ENCODE measurements at regions not wholly inside any gene's neighbourhood (a gene's known extent, or its start where the extent isn't known, plus 50 kb on each side); places are given as distances from the start of the nearest gene placed in this dataset.

GRCh38 chr1:199405634-199406196, 621.8 kb upstream of the NR5A2 start:
- Histone ChIP-seq H3K4me3 (ENCODE audit: low read depth in 1 of 2, low read length in 2 of 2) (no peak overlapping the region), H3K4me1 (ENCODE audit: insufficient read depth, low read length) (no peaks in the 10 kb centered on the region), H3K9ac (ENCODE audit: low read length) (no peak overlapping the region), H3K9me3 (ENCODE audit: low read length) (no peaks in the 10 kb centered on the region), H3K27me3 (ENCODE audit: control insufficient read depth in 1 of 2, insufficient read depth in 2 of 2, low read length in 2 of 2) (no peaks in the 10 kb centered on the region), H3K27ac (ENCODE audit: low read depth, low read length) (no peak overlapping the region), H3K36me3 (ENCODE audit: insufficient read depth, low read length) (no peaks in the 10 kb centered on the region)

DNA sequence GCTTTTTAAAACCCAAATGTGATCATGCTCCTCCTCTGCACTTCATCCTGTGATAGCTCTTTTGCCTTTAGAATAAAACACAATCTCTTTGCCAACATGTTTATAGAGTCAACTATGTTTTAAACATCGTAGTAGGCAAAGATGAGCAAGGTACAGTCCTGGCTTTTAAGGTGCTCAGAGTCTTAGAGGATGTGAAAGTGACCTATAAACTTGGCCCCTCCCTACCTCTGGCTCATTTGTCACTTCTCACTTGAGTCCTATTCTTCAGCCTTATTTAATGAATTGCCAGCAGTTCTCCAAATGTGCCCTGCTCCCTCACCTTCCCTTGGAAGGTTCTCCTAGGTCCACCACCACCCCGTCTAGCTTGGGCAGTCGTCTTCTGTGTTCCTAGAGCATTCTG, 617.0 kb upstream of the NR5A2 start:
- Histone ChIP-seq H3K4me3 (ENCODE audit: low read depth in 1 of 2, low read length in 2 of 2) (no peak overlapping the region), H3K9ac (ENCODE audit: low read length) (no peak overlapping the region), H3K27me3 (ENCODE audit: control insufficient read depth in 1 of 2, insufficient read depth in 2 of 2, low read length in 2 of 2) (no peaks in the 10 kb centered on the region), H3K9me3 (ENCODE audit: low read length) (no peaks in the 10 kb centered on the region), H3K36me3 (ENCODE audit: insufficient read depth, low read length) (no peaks in the 10 kb centered on the region), H3K4me1 (ENCODE audit: insufficient read depth, low read length) (no peaks in the 10 kb centered on the region), H3K27ac (ENCODE audit: low read depth, low read length) (no peak overlapping the region)

GRCh38 chr1:199411506-199411905, 616.0 kb upstream of the NR5A2 start:
- Histone ChIP-seq H3K27ac (ENCODE audit: low read depth, low read length) (no peak overlapping the region), H3K4me3 (ENCODE audit: low read depth in 1 of 2, low read length in 2 of 2) (no peak overlapping the region), H3K36me3 (ENCODE audit: insufficient read depth, low read length) (no peaks in the 10 kb centered on the region), H3K4me1 (ENCODE audit: insufficient read depth, low read length) (no peaks in the 10 kb centered on the region), H3K27me3 (ENCODE audit: control insufficient read depth in 1 of 2, insufficient read depth in 2 of 2, low read length in 2 of 2) (no peaks in the 10 kb centered on the region), H3K9ac (ENCODE audit: low read length) (no peak overlapping the region), H3K9me3 (ENCODE audit: low read length) (no peaks in the 10 kb centered on the region)

GRCh38 chr1:199422206-199422605, 605.3 kb upstream of the NR5A2 start:
- H3K27me3 ChIP-seq (ENCODE audit: control insufficient read depth in 1 of 2, insufficient read depth in 2 of 2, low read length in 2 of 2), result no peaks in the 10 kb centered on the region
- H3K4me3 ChIP-seq (ENCODE audit: low read depth in 1 of 2, low read length in 2 of 2), result no peak overlapping the region
- no peaks in the 10 kb centered on the region for H3K36me3 ChIP-seq (ENCODE audit: insufficient read depth, low read length)
- H3K9ac ChIP-seq (ENCODE audit: low read length), result no peak overlapping the region
- H3K9me3 ChIP-seq (ENCODE audit: low read length), result no peaks in the 10 kb centered on the region
- H3K27ac ChIP-seq (ENCODE audit: low read depth, low read length), result no peak overlapping the region
- no peaks in the 10 kb centered on the region for H3K4me1 ChIP-seq (ENCODE audit: insufficient read depth, low read length)

GRCh38 chr1:199447906-199448305, 579.6 kb upstream of the NR5A2 start:
- Histone ChIP-seq H3K27me3 (ENCODE audit: control insufficient read depth in 1 of 2, insufficient read depth in 2 of 2, low read length in 2 of 2) (no peaks in the 10 kb centered on the region), H3K9ac (ENCODE audit: low read length) (no peak overlapping the region), H3K36me3 (ENCODE audit: insufficient read depth, low read length) (no peaks in the 10 kb centered on the region)

GRCh38 chr1:199448646-199449045, 578.9 kb upstream of the NR5A2 start:
- Histone ChIP-seq H3K27ac (ENCODE audit: low read depth, low read length) (no peak overlapping the region), H3K27me3 (ENCODE audit: control insufficient read depth in 1 of 2, insufficient read depth in 2 of 2, low read length in 2 of 2) (no peaks in the 10 kb centered on the region), H3K4me3 (ENCODE audit: low read depth in 1 of 2, low read length in 2 of 2) (no peak overlapping the region), H3K4me1 (ENCODE audit: insufficient read depth, low read length) (no peaks in the 10 kb centered on the region), H3K9ac (ENCODE audit: low read length) (no peak overlapping the region), H3K9me3 (ENCODE audit: low read length) (no peaks in the 10 kb centered on the region), H3K36me3 (ENCODE audit: insufficient read depth, low read length) (no peaks in the 10 kb centered on the region)

More at GRCh38 chr1:199447906-199448305, 579.6 kb upstream of the NR5A2 start:
- Histone ChIP-seq H3K4me1 (ENCODE audit: insufficient read depth, low read length) (no peaks in the 10 kb centered on the region), H3K27ac (ENCODE audit: low read depth, low read length) (no peak overlapping the region), H3K9me3 (ENCODE audit: low read length) (no peaks in the 10 kb centered on the region), H3K4me3 (ENCODE audit: low read depth in 1 of 2, low read length in 2 of 2) (no peak overlapping the region)

DNA sequence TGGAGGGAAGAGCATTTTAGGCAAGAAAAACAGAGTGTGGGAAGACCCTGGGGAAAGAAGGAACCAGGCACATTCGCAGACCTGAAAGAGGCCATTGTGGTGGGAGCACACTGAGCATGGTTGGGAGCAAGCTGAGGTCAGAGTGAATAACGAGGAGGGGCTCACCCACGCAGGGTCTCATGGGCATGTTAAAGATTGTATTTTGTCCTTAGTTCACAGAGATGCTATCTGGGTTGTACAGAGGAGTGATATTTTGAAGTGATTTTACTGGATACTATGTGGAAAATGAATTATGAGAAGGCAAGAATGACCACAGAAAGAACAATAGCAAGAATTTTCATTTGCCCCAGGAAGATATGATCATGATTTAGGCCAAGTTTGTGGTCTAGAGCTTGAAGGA, 578.3 kb upstream of the NR5A2 start:
- Histone ChIP-seq H3K9ac (ENCODE audit: low read length) (no peak overlapping the region), H3K27ac (ENCODE audit: low read depth, low read length) (no peak overlapping the region), H3K4me1 (ENCODE audit: insufficient read depth, low read length) (no peaks in the 10 kb centered on the region), H3K27me3 (ENCODE audit: control insufficient read depth in 1 of 2, insufficient read depth in 2 of 2, low read length in 2 of 2) (no peaks in the 10 kb centered on the region), H3K36me3 (ENCODE audit: insufficient read depth, low read length) (no peaks in the 10 kb centered on the region), H3K4me3 (ENCODE audit: low read depth in 1 of 2, low read length in 2 of 2) (no peak overlapping the region), H3K9me3 (ENCODE audit: low read length) (no peaks in the 10 kb centered on the region)

GRCh38 chr1:199449681-199450080, 577.8 kb upstream of the NR5A2 start:
- Histone ChIP-seq H3K36me3 (ENCODE audit: insufficient read depth, low read length) (no peaks in the 10 kb centered on the region), H3K27ac (ENCODE audit: low read depth, low read length) (no peak overlapping the region), H3K9ac (ENCODE audit: low read length) (no peak overlapping the region), H3K27me3 (ENCODE audit: control insufficient read depth in 1 of 2, insufficient read depth in 2 of 2, low read length in 2 of 2) (no peaks in the 10 kb centered on the region), H3K4me3 (ENCODE audit: low read depth in 1 of 2, low read length in 2 of 2) (no peak overlapping the region), H3K9me3 (ENCODE audit: low read length) (no peaks in the 10 kb centered on the region), H3K4me1 (ENCODE audit: insufficient read depth, low read length) (no peaks in the 10 kb centered on the region)

- Histone ChIP-seq H3K9ac (ENCODE audit: low read length) (no peak overlapping the region), H3K27me3 (ENCODE audit: control insufficient read depth in 1 of 2, insufficient read depth in 2 of 2, low read length in 2 of 2) (no peaks in the 10 kb centered on the region), H3K4me3 (ENCODE audit: low read depth in 1 of 2, low read length in 2 of 2) (no peak overlapping the region), H3K27ac (ENCODE audit: low read depth, low read length) (no peak overlapping the region), H3K36me3 (ENCODE audit: insufficient read depth, low read length) (no peaks in the 10 kb centered on the region), H3K9me3 (ENCODE audit: low read length) (no peaks in the 10 kb centered on the region), H3K4me1 (ENCODE audit: insufficient read depth, low read length) (no peaks in the 10 kb centered on the region)
Measured at GRCh38 chr1:199452627-199453026, 574.9 kb upstream of the NR5A2 start.

DNA sequence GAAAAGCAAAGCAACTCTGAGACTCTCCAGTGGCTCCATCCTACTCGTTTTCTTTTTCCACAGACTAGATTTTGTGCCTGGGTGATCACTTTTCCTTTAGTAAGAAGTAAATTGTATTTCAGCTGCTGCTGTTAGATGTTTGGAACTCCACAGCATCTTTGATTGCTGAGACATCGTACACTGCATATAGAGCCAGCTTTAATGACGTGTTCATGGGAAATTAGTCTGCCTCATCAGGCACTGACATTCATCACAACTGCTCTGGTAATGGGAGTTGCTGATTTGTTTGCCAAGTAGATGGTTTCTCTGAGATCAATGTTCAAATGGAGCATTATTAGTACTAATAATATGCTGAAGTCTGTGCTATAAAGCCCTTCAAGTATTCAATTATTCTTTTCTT, 573.8 kb upstream of the NR5A2 start:
- no peak overlapping the region for H3K9ac ChIP-seq (ENCODE audit: low read length)
- H3K27me3 ChIP-seq (ENCODE audit: control insufficient read depth in 1 of 2, insufficient read depth in 2 of 2, low read length in 2 of 2), result no peaks in the 10 kb centered on the region
- H3K27ac ChIP-seq (ENCODE audit: low read depth, low read length), result no peak overlapping the region
- no peak overlapping the region for H3K4me3 ChIP-seq (ENCODE audit: low read depth in 1 of 2, low read length in 2 of 2)
- H3K4me1 ChIP-seq (ENCODE audit: insufficient read depth, low read length), result no peaks in the 10 kb centered on the region
- H3K9me3 ChIP-seq (ENCODE audit: low read length), result no peaks in the 10 kb centered on the region
- H3K36me3 ChIP-seq (ENCODE audit: insufficient read depth, low read length), result no peaks in the 10 kb centered on the region

DNA sequence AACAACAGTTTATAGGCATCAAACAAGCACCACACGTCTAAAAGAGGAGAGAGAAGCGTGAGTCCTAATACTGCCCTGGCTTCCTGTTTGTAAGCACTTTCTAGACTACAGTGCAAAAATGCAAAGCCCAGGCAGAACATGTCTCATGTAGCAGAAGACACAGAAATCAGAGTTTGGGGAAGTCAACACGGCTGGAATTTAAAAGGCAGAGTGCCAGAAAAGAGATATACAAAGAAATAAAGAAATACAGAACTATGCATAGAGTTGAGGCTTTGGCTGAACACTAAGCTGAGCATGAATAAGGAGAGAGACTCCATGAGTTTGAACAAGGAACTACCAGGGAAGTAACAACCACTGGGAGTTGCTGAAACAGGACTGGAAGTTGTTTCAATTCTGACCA, 566.6 kb upstream of the NR5A2 start:
- Histone ChIP-seq H3K36me3 (ENCODE audit: insufficient read depth, low read length) (no peaks in the 10 kb centered on the region), H3K9me3 (ENCODE audit: low read length) (no peaks in the 10 kb centered on the region), H3K27ac (ENCODE audit: low read depth, low read length) (no peak overlapping the region), H3K27me3 (ENCODE audit: control insufficient read depth in 1 of 2, insufficient read depth in 2 of 2, low read length in 2 of 2) (no peaks in the 10 kb centered on the region), H3K4me3 (ENCODE audit: low read depth in 1 of 2, low read length in 2 of 2) (no peak overlapping the region), H3K4me1 (ENCODE audit: insufficient read depth, low read length) (no peaks in the 10 kb centered on the region), H3K9ac (ENCODE audit: low read length) (no peak overlapping the region)

DNA sequence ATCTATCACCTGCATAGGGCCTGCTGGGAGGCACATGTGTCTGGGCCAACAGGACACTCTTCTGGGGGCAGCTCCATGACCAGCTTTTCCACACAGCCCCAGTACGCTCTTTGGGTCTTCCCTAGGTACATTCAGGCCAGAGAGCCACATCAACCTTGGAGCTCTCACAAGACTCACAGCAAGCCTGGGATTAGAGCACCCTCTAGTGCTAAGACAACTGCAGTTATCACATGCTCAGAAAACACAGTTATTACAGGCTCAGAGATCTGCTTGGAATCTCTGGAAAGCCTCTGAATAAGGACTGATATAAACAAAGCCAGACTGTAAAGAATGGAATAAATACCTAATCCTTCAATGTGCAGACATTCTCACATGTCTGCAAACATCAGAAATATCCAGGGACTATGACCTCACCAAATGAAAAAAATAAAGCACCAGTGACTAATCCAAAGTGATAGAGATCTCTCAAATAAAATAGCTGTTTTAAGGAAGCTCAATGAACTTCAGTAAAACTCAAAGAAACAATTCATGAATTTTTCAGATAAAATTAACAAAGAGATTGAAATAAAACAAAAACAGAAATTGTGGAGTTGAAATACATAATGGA, 563.9 kb upstream of the NR5A2 start:
- no peaks in the 10 kb centered on the region for H3K9me3 ChIP-seq (ENCODE audit: low read length)
- H3K27ac ChIP-seq (ENCODE audit: low read depth, low read length), result no peak overlapping the region
- no peaks in the 10 kb centered on the region for H3K4me1 ChIP-seq (ENCODE audit: insufficient read depth, low read length)
- H3K27me3 ChIP-seq (ENCODE audit: control insufficient read depth in 1 of 2, insufficient read depth in 2 of 2, low read length in 2 of 2), result no peaks in the 10 kb centered on the region
- no peak overlapping the region for H3K4me3 ChIP-seq (ENCODE audit: low read depth in 1 of 2, low read length in 2 of 2)
- H3K36me3 ChIP-seq (ENCODE audit: insufficient read depth, low read length), result no peaks in the 10 kb centered on the region
- no peak overlapping the region for H3K9ac ChIP-seq (ENCODE audit: low read length)

All from muscle layer of colon (tissue), 2 donors.